Ovary (tissue), 7 donors: ENCODE measurements at regions not wholly inside any gene's neighbourhood (a gene's known extent, or its start where the extent isn't known, plus 50 kb on each side); places are given as distances from the start of the nearest gene placed in this dataset.

Source experiments
- DNase-seq, 5 donors: peaks; one replicate each; pipeline ENCODE4 v3.0.0-alpha.2; 2019 to 2020
- H3K27ac ChIP-seq, 2 donors: fragments of 200-600 bp; one replicate each; pipeline versions ENCODE4 v1.5.1 to v1.8.0; 2019 to 2022
- H3K27me3 ChIP-seq: fragments of 200-600 bp; one replicate; pipeline ENCODE4 v1.8.0; 2022
- H3K36me3 ChIP-seq: fragments of 200-600 bp; sonication (generic); one replicate; pipeline ENCODE4 v1.5.1; 2019
- H3K4me1 ChIP-seq: one replicate; pipeline ENCODE4 v1.8.1; 2013; ENCODE audit warnings: mild to moderate bottlenecking, moderate library complexity; ENCODE audit not compliant: insufficient read depth
- H3K4me3 ChIP-seq: fragments of 200-600 bp; sonication (generic); one replicate; pipeline ENCODE4 v1.5.1; 2017
- H3K9me3 ChIP-seq, 2 donors: fragments of 200-600 bp in 1 of 2; sonication (generic) in 1 of 2; one replicate each; pipeline versions ENCODE4 v1.5.1 to v1.8.1; 2013 to 2019; ENCODE audit warnings: mild to moderate bottlenecking in 1 of 2, moderate library complexity in 1 of 2
- EP300 ChIP-seq: sonication (generic); formaldehyde crosslinking; IDR thresholded peaks from one replicate; pipeline ENCODE4 v1.6.1; 2017; ENCODE audit warnings: antibody characterized with exemption
- POLR2A ChIP-seq: fragments of 450-650 bp; IDR thresholded peaks from one replicate; pipeline ENCODE4 v1.6.1; 2017; ENCODE audit warnings: antibody characterized with exemption, mild to moderate bottlenecking, moderate library complexity
- WGBS, 3 donors: extraction: QIAGEN DNeasy Blood & Tissue Kit in 1 of 3; methylation state at CpG; one replicate each; pipeline versions ENCODE4 v1.1.5 to v1.1.7; 2013 to 2017; 5-methylcytosine and 5-hydroxymethylcytosine counted together
- intact Hi-C, 4 donors: fragments of 100-400 bp; cut with DNase I; formaldehyde crosslinking; loops; one replicate each; pipeline versions ENCODE4 v1.11.0 to v1.15.1; 2022 to 2023
- TF ChIP-seq, protein P1 (sequence below), 3 donors: fragments of 450-650 bp in 2 of 3; fragments of 200-600 bp in 1 of 3; IDR thresholded peaks; one replicate each; pipeline versions ENCODE4 v1.5.1 to v1.8.0; 2016 to 2022; ENCODE audit warnings: antibody characterized with exemption in 3 of 3, mild to moderate bottlenecking in 1 of 3
- donor health status: DM: no; HTN: no; CAD: no; lungs with moderate emphysema.
- donor health status: DM: no; HTN: no; CAD: no.
- donor health status: Bipolar disorder and iron deficiency.
- donor health status: DM: no; HTN: no; CAD: no.
- donor health status: DM: yes; HTN: yes; CAD: no.

DNA sequence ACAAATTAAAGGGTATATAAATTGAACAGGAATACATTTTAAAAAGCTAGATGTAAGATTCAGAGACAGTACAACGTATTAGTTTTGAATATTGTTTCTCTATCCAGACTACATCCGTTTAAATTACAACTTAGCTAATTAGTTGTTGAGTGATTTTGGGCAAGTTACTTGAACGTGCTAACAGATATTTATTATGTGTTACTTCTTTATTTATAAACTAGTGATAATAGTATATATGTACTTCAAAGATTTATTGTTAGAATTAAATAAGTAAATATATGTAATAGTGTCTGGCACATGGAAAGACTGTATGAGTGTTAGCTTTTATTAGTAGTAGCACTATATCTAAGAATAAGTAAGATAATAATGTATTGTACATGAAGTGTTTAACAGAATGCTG, 92.0 kb upstream of the GBE1 start:
- intact Hi-C loops, result no loop called here
- Histone ChIP-seq H3K4me3 (no peak overlapping the region), H3K27ac (no peak overlapping the region), H3K4me1 (no peaks in the 10 kb centered on the region), H3K36me3 (no peaks in the 10 kb centered on the region), H3K9me3 (no peaks in the 10 kb centered on the region), H3K27me3 (no peaks in the 10 kb centered on the region)
- DNase-seq, result no peak
- WGBS, 3 donors, result 79 to 84% (median 83%) methylated on average over 3 of the region's 3 CpGs
- TF ChIP-seq EP300, result no peak
- TF ChIP-seq, protein P1, sequence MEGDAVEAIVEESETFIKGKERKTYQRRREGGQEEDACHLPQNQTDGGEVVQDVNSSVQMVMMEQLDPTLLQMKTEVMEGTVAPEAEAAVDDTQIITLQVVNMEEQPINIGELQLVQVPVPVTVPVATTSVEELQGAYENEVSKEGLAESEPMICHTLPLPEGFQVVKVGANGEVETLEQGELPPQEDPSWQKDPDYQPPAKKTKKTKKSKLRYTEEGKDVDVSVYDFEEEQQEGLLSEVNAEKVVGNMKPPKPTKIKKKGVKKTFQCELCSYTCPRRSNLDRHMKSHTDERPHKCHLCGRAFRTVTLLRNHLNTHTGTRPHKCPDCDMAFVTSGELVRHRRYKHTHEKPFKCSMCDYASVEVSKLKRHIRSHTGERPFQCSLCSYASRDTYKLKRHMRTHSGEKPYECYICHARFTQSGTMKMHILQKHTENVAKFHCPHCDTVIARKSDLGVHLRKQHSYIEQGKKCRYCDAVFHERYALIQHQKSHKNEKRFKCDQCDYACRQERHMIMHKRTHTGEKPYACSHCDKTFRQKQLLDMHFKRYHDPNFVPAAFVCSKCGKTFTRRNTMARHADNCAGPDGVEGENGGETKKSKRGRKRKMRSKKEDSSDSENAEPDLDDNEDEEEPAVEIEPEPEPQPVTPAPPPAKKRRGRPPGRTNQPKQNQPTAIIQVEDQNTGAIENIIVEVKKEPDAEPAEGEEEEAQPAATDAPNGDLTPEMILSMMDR (IDR thresholded peaks at IDR 0.05), result no peak
- TF ChIP-seq POLR2A, result no peak

DNA sequence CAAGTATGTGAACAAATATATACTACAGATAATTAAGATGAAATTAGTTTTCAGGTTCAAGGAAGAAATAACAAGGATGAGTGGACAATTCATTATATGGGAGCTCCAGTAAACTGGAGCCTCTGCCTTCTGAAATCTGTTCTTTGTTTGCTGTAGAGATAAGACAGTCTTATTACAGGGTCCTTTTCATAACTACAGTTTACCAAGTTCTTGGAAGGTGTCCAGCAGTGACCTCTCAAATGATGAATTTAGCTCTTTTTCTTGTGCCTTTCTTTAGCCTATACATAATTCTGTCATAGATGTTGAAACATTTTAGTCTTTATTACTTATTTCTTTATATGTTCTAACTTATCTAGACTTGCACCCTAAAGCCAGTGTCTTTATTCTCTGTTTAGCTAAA, 89.7 kb upstream of the GBE1 start:
- TF ChIP-seq, protein P1 (IDR thresholded peaks at IDR 0.05), result no peak
- TF ChIP-seq EP300 (no peak), POLR2A (no peak)
- H3K27me3 ChIP-seq, result no peaks in the 10 kb centered on the region
- DNase-seq, result no peak
- no peak overlapping the region for H3K4me3 ChIP-seq
- no peak overlapping the region for H3K27ac ChIP-seq
- no peaks in the 10 kb centered on the region for H3K4me1 ChIP-seq
- no peaks in the 10 kb centered on the region for H3K9me3 ChIP-seq
- intact Hi-C loops, result no loop called here
- no peaks in the 10 kb centered on the region for H3K36me3 ChIP-seq

DNA sequence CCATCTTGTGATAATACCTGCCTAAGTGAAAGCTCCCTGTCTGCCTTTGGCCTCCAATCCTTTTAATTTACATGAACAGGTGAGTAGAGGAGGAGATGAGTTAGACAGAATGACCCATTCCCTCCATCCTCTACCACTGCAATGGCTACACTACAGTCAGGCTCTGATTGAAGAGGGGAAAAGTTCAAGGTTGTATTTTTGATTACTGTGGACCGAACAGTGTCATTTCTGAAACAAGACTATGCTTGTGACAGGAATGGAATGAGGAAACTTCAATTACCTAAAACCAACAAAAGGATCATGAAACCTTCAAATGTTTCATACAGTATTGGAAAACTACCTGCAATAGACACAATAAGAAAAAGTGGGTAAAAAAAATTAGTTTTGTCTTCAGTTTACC, 85.5 kb upstream of the GBE1 start:
- intact Hi-C loops, result no loop called here
- 69 to 96% (median 80%) methylated on average over 1 of the region's 1 CpG for whole genome bisulfite sequencing, 3 donors
- TF ChIP-seq EP300 (no peak), POLR2A (no peak)
- TF ChIP-seq, protein P1 (IDR thresholded peaks at IDR 0.05), result no peak

DNA sequence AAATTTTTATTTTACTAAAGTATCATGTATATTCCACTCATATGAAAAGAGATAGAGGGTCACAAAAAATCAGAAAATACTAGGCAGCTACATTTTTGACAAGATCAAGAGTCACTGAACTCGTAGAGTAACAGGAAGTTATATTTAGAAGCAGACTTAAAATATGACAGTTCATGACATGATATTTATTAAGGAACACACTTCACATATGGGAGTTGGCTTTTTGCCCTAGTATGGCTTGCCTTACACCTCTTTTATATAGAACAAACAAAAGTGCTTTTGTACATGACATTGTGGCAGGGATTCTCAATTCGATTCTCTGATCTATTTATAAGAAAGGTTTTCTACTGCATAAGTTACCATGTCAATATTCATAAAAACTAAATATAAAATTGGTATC, 80.1 kb upstream of the GBE1 start:
- no peaks in the 10 kb centered on the region for H3K36me3 ChIP-seq
- no peaks in the 10 kb centered on the region for H3K9me3 ChIP-seq
- TF ChIP-seq, protein P1 (IDR thresholded peaks at IDR 0.05), result no peak
- TF ChIP-seq POLR2A (no peak), EP300 (no peak)
- 57 to 72% (median 71%) methylated on average over 2 of the region's 2 CpGs for WGBS, 3 donors
- no peak overlapping the region for H3K27ac ChIP-seq
- intact Hi-C loops, result no loop called here
- no peak for DNase-seq
- H3K4me1 ChIP-seq, result no peaks in the 10 kb centered on the region
- H3K4me3 ChIP-seq, result no peak overlapping the region
- no peaks in the 10 kb centered on the region for H3K27me3 ChIP-seq

More for the DNA sequence above, 85.5 kb upstream of the GBE1 start:
- no peak overlapping the region for H3K4me3 ChIP-seq
- H3K36me3 ChIP-seq, result no peaks in the 10 kb centered on the region
- H3K27me3 ChIP-seq, result no peaks in the 10 kb centered on the region
- no peaks in the 10 kb centered on the region for H3K4me1 ChIP-seq
- H3K9me3 ChIP-seq, result no peaks in the 10 kb centered on the region
- no peak overlapping the region for H3K27ac ChIP-seq
- no peak for DNase-seq
